ENCODE measurements at regions not wholly inside any gene's neighbourhood (a gene's known extent, or its start where the extent isn't known, plus 50 kb on each side); places are given as distances from the start of the nearest gene placed in this dataset.

GRCh38 chr10:118412132-118412760, 70.1 kb upstream of the FAM204A start:
- no peak for DNase-seq (ENCODE audit: low spot score)

- DNase-seq (ENCODE audit: low spot score): no peak
Observed at GRCh38 chr10:118409295-118409694, 67.2 kb upstream of the FAM204A start.

- no peak for DNase-seq (ENCODE audit: low spot score)
Observed at GRCh38 chr10:118408181-118408580, 66.1 kb upstream of the FAM204A start.

- DNase-seq (ENCODE audit: low spot score): no peak
Observed at GRCh38 chr10:118407777-118408176, 65.7 kb upstream of the FAM204A start.

- DNase-seq (ENCODE audit: low spot score): no peak
Observed at GRCh38 chr10:118407026-118407425, 64.9 kb upstream of the FAM204A start.

- no peak for DNase-seq (ENCODE audit: low spot score)
Observed at GRCh38 chr10:118405928-118406327, 63.8 kb upstream of the FAM204A start.

GRCh38 chr10:118403967-118404366, 61.8 kb upstream of the FAM204A start:
- no peak for DNase-seq (ENCODE audit: low spot score)

- no peak for DNase-seq (ENCODE audit: low spot score)
Observed at GRCh38 chr10:118401708-118402193, 59.6 kb upstream of the FAM204A start.

- DNase-seq (ENCODE audit: low spot score): no peak
Observed at GRCh38 chr10:118397391-118397790, 55.3 kb upstream of the FAM204A start.

- no peak for DNase-seq (ENCODE audit: low spot score)
Observed at GRCh38 chr10:118395947-118396346, 53.8 kb upstream of the FAM204A start.

- DNase-seq (ENCODE audit: low spot score): no peak
Observed at GRCh38 chr10:118394301-118395200, 52.4 kb upstream of the FAM204A start.

- no peak for DNase-seq (ENCODE audit: low spot score)
Observed at GRCh38 chr10:118392761-118393160, 50.6 kb upstream of the FAM204A start.
